ENCODE measurements at regions not wholly inside any gene's neighbourhood (a gene's known extent, or its start where the extent isn't known, plus 50 kb on each side); places are given as distances from the start of the nearest gene placed in this dataset.
"Not testable (repeated sequence)": the region's sequence is repeated elsewhere in the genome, so short reads cannot be mapped to it uniquely, and the experiment has no call there.

DNA sequence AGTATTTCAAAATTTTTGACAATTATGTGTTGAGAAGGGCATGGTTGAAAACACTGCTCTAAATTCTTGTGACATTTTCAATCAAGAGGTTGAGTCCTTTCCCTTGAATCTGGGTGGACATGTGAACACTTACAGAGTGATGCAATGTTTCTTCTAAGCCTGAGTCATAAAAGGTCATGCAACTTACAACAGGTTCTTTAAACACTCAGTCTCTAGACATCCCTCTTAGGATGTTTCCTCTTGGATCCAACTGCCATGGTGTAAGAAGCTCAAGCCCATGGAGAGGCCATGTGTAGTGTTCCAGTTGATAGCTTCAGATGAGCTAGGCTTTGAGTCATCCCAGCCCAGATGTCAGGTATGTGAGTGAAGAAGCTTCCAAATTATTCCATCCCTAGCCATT, 232.2 kb upstream of the MAOA start:
- no peak for DNase-seq

DNA sequence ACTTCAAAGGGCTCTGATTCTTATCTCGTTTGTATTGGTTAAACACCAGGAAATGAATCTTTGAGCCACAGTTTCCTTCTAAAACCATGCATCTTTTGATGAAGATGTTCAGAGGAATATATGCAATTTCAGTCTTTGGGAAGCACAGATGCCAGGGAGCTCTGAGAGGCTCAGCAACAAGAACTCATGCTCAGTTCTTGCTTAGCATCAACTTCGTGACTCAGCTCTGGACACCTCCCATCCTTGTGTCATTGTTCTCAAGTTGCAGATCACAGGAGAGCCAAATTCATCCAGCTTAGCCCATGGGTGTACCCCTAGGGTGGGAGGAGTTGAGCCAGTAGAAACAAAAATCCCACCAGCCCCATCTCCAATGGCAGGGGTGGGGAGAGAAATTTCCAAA, 219.6 kb upstream of the MAOA start:
- DNase-seq, result no peak

DNA sequence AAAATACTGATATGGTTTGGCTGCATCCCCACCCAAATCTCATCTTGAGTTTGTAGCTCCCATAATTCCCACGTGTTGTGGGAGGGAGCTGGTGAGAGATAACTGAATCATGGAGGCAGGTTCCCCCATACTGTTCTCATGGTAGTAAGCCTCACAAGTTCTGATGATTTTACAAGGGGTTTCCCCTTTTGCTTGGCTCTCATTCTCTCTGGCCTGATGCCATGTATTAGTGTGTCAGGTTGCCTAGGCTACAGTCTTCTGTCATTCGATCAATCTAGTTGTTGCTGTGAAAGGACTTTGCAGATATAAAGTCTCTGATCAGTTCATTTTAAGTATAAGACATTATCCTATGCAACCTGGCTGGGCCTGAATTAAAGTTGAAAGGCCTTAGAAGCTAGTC, 209.3 kb upstream of the MAOA start:
- no peak for DNase-seq

DNA sequence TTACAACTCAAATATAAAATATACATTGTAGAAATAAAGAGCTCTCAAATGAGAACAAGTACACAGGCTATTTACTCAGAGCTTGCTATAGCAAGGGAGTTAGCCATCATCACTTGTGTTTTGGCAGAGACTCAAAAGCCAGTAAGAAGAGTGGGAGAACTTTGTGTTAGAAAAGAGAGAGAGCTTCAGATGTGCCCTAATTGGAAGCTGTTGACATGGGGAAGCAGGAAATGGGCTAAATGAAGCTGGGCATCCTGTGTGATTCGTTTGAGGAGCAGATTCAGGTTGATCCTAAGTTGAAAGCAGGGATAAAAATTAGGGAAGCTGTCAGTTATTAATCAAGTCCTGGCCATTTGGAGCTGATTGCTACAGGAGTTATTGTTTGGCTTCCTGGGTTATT, 207.4 kb upstream of the MAOA start:
- DNase-seq, result no peak

DNA sequence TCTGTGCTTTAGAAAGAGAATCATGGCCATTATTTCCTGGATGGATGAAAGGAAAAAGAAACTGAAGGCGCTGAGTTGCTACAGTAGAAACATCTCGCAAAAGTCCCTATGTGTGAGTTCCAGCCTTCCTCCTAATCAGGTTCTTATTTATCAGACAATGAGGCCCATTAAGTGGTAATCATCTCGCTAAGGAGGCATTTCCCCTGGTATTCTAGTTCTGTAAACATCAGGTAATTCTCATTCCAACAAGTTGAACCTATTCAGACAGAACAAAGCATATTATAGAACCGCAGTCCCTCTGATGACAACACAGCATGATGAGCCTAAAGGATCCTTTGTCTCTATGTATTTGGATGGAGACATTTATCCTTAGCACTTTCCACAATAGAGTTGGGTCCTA, 205.7 kb upstream of the MAOA start:
- no peak for DNase-seq

DNA sequence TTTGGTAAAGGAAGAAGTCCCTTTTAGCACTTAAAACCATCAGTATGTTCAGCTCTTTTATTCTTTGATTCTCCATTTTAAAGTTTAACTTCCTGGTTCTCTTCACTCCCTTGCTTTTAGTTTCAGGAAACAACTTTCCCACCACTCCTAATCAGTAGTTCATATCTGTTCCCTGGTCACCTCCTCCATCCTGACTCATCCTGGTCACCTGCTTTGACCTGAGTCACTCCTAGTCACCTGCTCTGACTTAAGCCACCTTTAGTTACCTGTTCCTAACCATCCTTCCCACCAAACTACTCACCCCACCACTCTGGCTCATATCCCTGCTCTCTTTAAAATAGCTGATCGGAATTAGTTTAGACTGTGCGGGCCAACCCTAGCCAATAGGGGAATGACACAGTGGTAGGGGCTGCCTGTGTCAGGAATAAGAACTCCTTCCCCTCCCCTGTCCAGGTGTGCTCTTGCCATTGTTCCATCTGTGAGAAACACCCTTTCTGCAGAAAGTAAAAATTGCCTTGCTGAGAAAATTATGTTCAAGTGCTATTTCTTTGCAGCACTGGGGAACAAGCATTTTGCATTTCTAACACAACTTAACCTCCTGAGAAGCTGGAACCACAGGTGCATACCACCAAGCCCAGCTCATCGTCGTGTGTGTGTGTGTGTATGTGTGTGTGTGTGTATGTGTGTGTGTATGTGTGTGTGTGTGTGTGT, 204.0 kb upstream of the MAOA start:
- not testable (repeated sequence) for DNase-seq

DNA sequence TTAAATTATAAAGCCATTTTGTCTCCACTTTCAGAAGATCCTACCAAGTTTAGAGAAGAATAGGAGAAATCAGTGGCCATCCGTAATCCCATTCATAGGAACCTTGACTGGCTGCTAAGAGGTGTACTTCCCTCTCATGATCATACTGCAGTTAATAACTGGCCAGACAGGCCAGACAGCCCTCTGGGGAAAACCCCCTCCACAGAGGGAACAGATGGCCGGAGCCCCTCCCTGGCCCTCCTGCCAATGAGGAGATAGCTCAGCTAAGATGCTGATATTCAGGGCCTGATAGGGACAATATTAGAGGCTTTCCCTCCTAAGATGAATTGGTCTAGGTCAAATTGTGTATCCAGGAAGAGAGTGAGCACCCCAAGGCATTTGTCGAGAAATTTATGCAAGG, 200.0 kb upstream of the MAOA start:
- no peak for DNase-seq

DNA sequence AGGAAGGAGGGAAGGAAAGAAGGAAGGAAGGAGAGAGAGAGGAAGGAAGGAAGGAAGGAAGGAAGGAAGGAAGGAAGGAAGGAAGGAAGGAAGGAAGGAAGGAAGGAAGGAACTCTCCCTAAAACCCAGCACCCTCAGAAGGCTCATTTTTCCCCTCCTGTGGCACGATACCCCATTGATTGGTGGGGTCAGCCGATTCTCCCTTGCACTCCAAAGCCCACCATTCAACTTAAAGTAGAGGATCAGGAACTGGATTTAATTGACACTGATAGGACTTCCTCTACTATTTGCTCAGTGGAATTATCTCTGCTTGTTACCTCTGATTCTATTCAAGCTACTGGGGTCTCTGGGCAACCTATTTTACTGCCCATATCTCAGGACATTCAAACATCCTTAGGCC, 199.2 kb upstream of the MAOA start:
- DNase-seq, result no peak

DNA sequence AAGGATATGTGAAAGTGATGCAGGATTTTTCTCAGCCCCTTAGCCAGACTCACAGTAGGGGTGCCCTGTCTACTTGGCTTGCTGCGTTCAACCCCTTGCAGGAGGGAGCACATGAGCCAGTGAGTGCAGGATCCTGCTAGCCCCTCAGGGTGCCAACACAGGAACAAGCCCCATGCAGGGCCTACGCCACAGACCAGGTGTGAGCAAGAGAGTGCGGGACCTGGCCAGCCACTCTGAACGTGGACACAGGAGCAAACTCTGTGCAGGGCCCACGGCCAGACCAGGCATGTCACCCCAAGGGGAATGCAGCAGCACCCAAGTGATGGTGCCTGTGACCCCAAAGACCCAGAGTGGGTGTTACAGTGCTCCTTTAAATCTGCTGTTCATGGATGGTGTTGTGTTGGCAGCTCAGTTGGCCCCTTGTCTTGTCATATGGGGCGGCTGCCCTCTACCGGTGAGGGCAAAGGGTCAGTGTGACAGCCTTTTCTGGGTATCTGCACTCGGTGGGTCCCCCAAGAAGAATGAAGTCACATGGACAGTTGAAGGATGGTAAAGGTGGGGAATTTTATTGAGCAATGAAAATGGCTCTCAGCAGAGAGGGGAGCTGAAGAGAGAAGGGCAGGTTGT, 188.4 kb upstream of the MAOA start:
- no peak for DNase-seq

DNA sequence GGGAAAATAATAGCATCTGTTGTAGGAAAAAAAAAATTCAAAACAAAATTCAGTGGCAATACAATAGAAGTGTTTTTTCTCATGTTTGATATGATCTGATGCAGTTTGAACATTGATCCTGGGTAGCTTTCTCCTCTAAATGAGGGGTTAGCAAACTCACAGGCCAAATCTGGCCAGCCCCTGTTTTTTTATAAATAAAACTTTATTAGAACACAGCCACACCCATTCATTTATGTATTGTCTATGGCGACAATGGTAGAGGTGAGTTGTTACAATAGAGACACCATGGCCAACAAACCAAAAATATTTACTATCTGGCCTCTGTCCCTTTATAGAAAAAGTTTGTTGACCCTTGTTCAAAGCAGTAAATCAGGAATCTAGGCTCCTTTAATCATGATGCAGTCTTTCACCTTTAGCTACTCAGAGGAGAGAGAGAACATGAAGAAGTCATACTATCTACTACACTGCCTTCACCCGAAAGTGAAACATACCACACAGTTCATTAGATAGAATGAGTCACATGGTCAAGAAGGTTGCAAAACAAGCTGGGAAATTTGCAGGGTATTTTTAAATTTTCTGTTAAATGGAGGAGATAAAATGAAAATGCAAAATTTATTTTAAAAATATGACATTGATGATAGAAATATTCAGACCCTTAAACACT, 186.6 kb upstream of the MAOA start:
- no peak for DNase-seq

DNA sequence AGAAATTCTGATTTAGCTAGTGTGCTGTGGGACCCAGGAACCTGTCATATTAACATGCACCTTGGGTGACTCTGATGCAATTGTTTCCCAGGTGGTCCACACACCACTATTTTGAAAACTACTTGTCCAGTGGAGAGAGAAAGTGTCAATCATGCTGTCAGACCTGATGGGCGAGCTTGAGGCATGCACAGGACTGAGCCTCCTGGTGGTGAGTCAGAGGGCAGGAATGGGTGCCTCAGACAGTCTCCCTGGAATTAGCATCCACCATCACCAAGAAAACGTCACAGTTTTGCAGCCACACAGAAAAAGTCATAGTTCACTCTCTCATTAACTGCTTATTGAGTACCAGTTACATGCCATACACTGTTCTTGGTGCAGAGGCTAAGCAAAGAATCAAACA, 181.8 kb upstream of the MAOA start:
- DNase-seq, result no peak

DNA sequence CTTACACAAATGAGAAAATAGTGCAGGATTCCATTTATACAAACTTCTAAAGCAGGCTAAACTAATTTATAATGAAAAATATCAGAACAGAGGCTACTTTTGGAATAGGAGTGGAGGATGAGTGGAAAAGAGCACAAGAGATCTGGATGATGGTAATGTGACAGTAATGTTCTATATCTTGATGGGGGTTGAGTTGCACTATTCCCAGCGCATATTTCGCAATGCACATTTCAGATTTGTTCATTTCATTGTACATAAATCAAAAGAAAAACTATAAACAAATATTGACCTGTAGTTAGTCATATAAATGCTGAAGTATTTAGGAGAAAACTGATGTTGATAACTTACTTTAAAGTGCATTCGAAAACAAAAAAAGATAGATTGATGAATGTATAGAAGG, 177.0 kb upstream of the MAOA start:
- DNase-seq, result no peak

DNA sequence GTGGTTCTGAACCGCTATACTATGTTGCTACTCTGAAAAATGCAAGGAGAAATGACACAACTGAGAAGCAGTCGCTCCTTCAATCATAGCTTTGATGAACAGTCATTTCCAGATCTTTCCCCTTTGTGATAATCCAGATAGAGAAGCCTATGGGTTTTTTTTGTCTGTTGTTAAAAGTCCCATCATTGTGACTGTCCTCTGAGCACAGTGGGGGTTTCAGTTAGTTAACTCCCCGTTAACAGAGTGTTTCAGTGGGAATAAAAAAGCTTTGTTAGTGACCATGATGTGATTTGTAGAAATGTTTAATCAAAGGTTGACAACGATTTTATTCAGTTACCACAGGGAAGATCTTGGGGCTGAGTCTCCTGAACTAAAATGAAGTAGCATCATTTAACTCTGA, 176.2 kb upstream of the MAOA start:
- DNase-seq, result no peak

DNA sequence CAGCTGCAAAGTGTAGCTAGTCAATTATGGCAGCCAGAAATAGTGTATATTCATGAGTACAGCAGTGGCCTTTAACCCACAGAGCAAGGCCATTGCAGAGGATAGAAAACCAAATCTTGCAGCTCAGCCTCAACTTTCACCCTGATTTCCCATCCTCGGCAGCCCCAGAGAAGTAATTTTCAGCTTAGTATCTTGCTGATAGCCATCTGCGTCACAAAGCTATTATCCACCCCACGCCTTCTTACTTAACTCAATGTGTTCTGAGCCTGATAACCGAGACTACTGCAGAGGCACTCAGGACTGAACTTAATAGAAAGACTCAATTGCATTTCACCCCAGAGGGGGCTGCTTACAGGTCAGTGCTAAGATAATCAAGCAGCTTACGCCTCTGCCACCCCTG, 174.5 kb upstream of the MAOA start:
- DNase-seq, result no peak

DNA sequence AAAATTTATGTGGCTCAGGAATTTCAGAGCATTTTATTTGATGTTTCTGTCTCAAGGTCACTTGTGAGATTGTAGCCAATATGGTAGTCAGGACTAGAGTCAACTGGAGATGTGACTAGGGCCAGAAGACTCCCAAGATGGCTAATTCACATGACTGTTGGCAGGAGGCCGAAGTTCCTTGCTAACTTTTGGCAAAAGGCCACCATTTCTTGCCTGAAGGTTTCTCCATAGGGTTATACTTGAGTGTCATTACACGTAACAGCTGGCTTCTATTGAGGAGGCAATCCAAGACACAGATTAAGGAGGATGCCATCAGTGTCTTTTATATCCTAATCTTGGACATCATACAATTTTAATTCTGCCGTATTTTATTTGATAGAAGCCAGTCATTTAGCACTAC, 162.3 kb upstream of the MAOA start:
- DNase-seq, result no peak

DNA sequence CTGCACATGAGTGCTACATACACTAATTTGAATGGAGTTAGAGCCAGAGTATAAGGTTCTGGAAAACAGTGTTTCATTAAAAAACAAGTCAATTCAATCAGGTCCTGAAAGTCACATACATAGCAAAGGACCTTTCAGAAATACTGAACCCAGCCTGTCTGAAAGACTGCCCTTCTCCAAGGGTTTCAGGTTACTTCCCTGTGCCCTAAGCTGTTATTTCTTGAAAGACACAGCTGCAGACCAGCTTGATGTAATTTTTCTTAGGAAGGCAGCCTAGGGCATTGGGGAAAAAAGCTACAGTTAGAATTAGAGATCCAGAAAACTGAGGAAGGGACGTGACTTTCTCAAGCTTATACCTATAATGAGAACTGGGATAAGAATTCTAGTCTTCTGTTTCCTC, 155.9 kb upstream of the MAOA start:
- DNase-seq, result no peak

DNA sequence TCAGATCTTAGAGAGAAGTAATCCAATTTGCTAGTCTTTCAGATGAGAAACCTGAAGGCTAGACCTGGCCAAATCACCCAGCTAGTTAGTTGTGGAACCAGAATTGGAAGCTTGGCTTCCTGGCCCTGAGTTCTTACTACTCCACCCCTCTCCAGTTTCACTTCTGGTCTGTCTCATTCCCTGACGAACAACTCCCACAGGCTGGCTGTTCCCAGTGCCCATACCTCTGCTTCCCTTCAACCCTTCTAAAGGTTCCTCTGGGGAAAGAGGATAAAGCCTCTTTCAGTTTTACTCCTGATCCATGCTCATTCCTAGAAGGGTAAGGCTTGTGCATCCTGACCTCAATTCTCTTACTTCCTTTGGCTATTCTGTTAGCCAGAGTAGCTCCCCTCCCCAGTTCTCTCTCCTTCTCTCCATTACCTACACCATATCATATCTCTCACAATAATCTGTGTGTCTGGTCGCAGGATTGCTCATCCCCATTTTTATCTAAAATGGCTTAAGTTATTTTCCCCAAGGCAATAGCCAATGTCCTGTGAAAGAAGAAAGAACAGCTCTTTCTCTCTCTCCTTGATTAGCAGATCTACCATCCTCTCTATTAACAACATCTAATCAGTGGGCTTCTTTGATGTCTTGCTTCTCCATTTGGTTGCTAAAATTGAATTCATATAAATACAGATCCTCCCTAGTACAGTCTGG, 155.0 kb upstream of the MAOA start:
- DNase-seq, result no peak

DNA sequence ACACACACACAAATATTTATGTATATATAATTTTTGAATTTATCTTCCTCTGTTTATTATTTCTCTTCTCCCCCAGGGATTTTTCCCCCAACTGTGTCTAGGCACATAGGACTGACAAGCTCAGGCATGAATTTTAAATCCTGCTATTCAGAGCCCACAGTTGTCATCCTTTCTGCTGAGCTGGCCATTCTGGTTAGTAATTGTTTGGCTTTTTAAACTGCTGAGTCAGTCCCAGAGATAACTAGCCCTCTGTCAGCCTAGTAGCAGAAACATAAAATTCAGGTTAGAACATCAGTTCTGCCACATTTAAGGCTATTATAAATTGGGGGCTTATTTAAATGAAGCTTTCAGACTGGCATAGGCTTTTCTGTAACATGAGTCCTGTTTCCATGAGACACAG, 151.7 kb upstream of the MAOA start:
- DNase-seq, result no peak

DNA sequence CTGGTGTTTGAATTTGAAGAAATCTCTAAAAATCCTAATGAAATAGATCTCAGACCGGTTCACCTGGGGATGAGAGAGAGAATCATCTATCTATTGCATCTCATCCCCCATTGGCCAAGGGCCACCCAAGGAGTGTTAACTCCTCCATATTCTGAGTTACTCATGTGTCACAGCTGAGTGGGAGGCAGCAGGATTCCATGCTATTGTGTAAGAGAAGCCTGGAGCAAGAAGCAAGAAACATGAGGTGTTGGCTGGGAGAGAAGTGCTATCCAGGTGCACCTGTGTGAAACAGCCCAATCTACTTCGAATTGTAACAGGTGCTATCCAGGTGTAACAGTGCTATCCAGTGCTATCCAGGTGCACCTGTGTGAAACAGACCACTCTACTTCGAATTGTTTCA, 150.3 kb upstream of the MAOA start:
- no peak for DNase-seq

DNA sequence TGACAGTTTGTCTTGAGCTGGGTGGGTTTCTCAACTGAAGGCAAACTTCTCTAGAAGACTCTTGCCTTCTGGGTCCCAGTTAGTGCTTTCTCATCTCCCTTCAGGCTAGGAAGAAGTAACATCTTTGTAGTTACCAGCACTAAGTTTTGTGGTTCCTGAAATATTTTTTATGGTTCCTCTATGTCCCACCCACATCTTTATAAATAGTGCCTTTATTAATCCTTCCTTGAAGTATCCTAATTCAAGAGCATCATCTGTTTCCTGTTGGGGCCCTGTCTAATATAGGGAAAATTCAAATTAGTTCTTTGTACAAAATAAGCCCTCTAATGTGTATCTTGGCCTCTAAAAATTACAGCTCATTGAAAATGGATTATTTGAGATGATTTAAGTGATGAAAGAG, 147.4 kb upstream of the MAOA start:
- DNase-seq, result no peak

DNA sequence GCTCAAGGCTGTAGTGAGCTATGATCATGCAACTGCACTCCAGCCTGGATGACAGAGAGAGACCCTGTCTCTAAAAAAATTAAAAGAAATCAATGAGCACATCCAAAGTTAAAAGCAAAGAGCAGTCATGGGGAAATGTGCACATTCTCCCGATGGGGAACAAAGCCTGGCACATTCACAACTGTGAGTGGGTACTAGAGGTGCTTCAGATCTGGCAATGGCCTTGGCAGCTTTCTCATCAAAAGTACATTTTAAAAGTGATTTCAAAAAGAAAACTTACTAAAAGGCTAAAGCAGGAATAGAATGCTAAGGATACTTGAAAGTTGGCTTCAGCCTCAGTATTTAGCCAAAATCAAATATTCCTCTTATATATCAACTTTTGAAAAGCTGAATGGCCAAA, 145.9 kb upstream of the MAOA start:
- DNase-seq, result no peak

DNA sequence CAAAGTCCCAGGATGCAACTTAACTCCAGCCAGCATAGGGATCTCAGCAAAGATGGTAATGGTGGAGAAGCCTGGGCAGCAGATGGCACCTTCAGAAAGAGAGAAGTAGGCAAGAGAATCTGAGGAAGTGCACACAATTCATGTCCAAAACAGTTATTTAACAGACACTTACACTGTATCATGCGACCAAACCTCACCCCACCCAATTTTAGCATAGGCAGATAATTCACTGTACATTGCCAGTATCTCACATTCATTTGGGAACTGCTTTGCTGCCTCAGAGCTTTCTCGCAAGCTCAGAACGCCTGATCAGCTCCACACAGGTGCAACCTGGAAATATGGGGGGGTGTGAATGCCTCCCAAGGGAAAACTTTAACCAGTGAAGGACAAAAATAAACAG, 143.0 kb upstream of the MAOA start:
- no peak for DNase-seq

DNA sequence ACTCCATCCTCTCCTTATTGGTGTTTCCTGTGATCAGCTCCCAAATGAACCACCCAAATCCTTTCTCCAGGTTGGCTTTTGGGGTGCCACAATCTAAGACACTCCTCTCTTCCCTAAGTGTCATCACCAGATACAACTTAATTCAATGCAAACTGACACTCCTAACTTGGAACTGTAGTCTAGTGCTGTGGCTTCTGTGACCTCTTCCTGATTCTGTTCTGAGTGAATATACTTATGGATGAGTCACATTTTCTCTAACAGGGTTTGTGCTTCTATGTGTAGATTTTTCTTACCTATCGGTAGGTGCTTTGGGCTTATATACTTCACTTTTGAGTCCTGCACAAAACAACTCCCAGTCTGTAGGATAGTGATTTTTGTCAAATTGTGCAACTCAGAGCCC, 141.3 kb upstream of the MAOA start:
- DNase-seq, result no peak

DNA sequence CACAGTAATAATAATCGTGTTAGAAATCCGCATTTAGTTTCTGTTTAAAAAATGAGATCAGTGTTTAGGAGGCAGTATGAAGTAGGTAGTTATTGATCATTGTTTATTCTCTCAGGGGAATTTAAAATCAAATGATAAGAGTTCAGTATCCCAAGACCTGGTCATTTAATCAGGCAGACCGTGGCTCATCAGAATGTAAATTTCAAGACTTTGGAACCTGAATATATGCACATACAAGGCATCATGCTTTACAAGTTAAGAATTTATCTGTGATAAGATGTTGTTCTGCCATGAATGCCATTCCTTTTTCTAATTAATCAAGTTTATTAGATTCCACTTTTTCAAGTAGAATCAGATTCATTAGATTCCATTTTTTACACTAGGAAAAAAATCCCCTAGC, 133.5 kb upstream of the MAOA start:
- DNase-seq, result no peak
